MCF 10A (cell line): ENCODE measurements at regions not wholly inside any gene's neighbourhood (a gene's known extent, or its start where the extent isn't known, plus 50 kb on each side); places are given as distances from the start of the nearest gene placed in this dataset.

Experiments used
- BruUV-seq: library from RNA; stranded (reverse); fragments of 400-500 nt; replicated peaks from 2 replicates; lab custom pipeline; 2021; lab: Mats Ljungman, UMichigan
- CTCF ChIA-PET: fragments of 300-600 bp; sonication (Branson Sonifier 250); formaldehyde crosslinking; extraction: SDS; loops from one replicate; lab custom pipeline; 2021; ENCODE audit warnings: antibody characterized with exemption, inconsistent platforms; lab: Yijun Ruan, JAX
- POLR2A ChIA-PET: fragments of 300-600, 350-650 bp; sonication (Branson Sonifier 250); formaldehyde crosslinking; extraction: SDS; loops from one replicate; lab custom pipeline; 2020; ENCODE audit warnings: antibody characterized with exemption, inconsistent platforms; lab: Yijun Ruan, JAX
- DNase-seq: peaks from one replicate; pipeline ENCODE4 v3.0.0-alpha.2; 2018; ENCODE audit not compliant: unreplicated experiment
- H3K27ac Mint-ChIP-seq: one replicate; pipeline ENCODE4 v1.8.0; 2022; ENCODE audit warnings: mild to moderate bottlenecking, low read depth, mixed read lengths; ENCODE audit not compliant: unreplicated experiment
- H3K27me3 Mint-ChIP-seq: one replicate; pipeline ENCODE4 v1.8.0; 2022; ENCODE audit warnings: mixed read lengths; ENCODE audit not compliant: insufficient read depth, unreplicated experiment
- H3K36me3 Mint-ChIP-seq: one replicate; pipeline ENCODE4 v1.8.0; 2022; ENCODE audit warnings: mild to moderate bottlenecking, moderate library complexity, mixed read lengths; ENCODE audit not compliant: insufficient read depth, unreplicated experiment
- H3K4me1 Mint-ChIP-seq: one replicate; pipeline ENCODE4 v1.8.0; 2022; ENCODE audit warnings: mixed read lengths; ENCODE audit not compliant: insufficient read depth, unreplicated experiment
- H3K4me3 Mint-ChIP-seq: one replicate; pipeline ENCODE4 v1.8.0; 2022; ENCODE audit warnings: mild to moderate bottlenecking, moderate library complexity, mixed read lengths; ENCODE audit not compliant: unreplicated experiment
- H3K9me3 Mint-ChIP-seq: one replicate; pipeline ENCODE4 v1.8.0; 2022; ENCODE audit warnings: mixed read lengths; ENCODE audit not compliant: unreplicated experiment
- intact Hi-C: fragments of 100-400 bp; cut with micrococcal nuclease; formaldehyde crosslinking; loops from 2 replicates; pipeline ENCODE4 v1.14.1; 2022
- TF ChIP-seq, protein P1 (sequence below): fragments of 200-600 bp; IDR thresholded peaks from one replicate; pipeline ENCODE4 v1.8.0; 2022; ENCODE audit warnings: antibody characterized with exemption, mild to moderate bottlenecking; ENCODE audit not compliant: unreplicated experiment

DNA sequence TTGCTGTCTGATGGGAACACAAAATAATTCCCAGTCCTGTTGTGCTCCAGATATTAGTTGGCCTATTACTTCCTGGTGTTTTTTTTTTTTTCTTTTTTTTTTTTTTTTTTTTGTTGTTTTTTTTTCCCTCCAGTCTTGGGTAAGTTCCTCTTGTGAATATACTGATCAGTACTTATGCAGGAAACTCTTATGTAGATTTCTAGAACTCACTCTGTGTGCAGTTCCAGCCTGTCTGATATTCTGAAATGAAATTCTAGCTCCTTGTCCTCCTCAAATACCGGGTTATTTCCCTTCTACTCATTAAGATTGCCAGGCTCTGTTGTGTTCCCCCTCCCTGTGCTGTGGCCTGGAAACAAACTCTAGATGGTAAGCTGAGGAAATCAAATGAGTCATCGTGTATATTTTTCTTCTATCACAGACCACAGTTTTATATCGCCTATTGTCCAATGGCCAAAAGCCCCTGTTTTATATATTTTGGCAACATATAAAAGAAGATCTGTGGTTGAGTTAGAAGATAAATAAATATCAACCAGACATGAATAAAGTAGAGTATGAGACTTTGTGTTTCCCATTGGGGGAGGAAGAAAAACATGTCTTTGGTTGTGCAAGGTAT lies 124.3 kb upstream of the UGT8 start:
- no peaks in the 10 kb centered on the region for H3K4me1 Mint-ChIP-seq
- TF ChIP-seq, protein P1, sequence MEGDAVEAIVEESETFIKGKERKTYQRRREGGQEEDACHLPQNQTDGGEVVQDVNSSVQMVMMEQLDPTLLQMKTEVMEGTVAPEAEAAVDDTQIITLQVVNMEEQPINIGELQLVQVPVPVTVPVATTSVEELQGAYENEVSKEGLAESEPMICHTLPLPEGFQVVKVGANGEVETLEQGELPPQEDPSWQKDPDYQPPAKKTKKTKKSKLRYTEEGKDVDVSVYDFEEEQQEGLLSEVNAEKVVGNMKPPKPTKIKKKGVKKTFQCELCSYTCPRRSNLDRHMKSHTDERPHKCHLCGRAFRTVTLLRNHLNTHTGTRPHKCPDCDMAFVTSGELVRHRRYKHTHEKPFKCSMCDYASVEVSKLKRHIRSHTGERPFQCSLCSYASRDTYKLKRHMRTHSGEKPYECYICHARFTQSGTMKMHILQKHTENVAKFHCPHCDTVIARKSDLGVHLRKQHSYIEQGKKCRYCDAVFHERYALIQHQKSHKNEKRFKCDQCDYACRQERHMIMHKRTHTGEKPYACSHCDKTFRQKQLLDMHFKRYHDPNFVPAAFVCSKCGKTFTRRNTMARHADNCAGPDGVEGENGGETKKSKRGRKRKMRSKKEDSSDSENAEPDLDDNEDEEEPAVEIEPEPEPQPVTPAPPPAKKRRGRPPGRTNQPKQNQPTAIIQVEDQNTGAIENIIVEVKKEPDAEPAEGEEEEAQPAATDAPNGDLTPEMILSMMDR: no peak
- BruUV-seq: no TSS peak
- H3K27me3 Mint-ChIP-seq: peaks cover 49% of the 10 kb centered on the region
- H3K36me3 Mint-ChIP-seq: no peaks in the 10 kb centered on the region
- intact Hi-C loops: no loop called here
- H3K4me3 Mint-ChIP-seq: no peak overlapping the region
- H3K9me3 Mint-ChIP-seq: no peaks in the 10 kb centered on the region
- CTCF ChIA-PET: no interaction called here
- no peak overlapping the region for H3K27ac Mint-ChIP-seq
- POLR2A ChIA-PET: no interaction called here
- peak; percentile 21 for DNase-seq

DNA sequence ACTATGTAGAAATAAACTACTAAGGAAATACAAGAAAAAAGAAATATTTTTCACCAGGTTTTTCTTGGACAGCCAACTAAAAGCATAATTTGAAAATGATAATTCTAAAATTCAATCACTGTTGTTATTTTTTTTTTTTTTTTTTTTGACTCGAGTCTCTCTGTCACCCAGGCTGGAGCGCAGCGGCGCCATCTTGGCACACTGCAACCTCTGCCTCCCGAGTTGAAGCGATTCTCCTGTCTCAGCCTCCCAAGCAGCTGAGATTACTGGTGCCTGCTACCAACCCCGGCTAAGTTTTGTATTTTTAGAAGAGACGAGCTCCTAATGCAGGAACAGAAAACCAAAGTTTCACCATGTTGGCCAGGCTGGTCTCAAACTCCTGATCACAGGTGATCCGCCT lies 122.3 kb upstream of the UGT8 start:
- Mint-ChIP-seq H3K4me3 (no peak overlapping the region), H3K27ac (no peak overlapping the region), H3K4me1 (no peaks in the 10 kb centered on the region), H3K27me3 (peaks cover 44% of the 10 kb centered on the region), H3K9me3 (no peaks in the 10 kb centered on the region), H3K36me3 (no peaks in the 10 kb centered on the region)
- ChIA-PET CTCF (no interaction called here), POLR2A (no interaction called here)
- no TSS peak for BruUV-seq
- DNase-seq: no peak
- TF ChIP-seq, protein P1: no peak
- intact Hi-C loops: no loop called here

DNA sequence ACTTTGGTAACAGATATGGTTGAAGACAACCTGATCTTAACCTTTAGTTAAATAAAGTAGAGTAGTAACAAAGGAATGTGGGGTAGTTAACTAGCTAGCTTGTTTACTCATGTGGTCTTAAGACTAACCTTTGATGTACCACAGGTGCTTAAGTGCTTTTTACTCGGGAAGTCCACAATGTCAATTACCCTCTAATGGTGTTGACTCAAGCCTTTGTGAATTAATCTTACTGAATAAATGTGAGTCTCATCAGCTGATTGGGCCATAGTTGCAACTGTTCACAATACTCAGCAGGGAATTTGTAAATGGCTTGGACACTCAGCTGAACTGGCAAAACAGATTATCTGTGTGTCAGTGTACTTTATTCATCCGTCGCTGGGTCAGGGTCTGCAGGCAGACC lies 119.0 kb upstream of the UGT8 start:
- H3K27ac Mint-ChIP-seq: no peak overlapping the region
- CTCF ChIA-PET: no interaction called here
- H3K9me3 Mint-ChIP-seq: no peaks in the 10 kb centered on the region
- intact Hi-C loops: no loop called here
- TF ChIP-seq, protein P1: no peak
- DNase-seq: no peak
- POLR2A ChIA-PET: no interaction called here
- no peaks in the 10 kb centered on the region for H3K4me1 Mint-ChIP-seq
- BruUV-seq: no TSS peak
- H3K27me3 Mint-ChIP-seq: peaks cover 28% of the 10 kb centered on the region
- H3K4me3 Mint-ChIP-seq: no peak overlapping the region
- H3K36me3 Mint-ChIP-seq: no peaks in the 10 kb centered on the region

DNA sequence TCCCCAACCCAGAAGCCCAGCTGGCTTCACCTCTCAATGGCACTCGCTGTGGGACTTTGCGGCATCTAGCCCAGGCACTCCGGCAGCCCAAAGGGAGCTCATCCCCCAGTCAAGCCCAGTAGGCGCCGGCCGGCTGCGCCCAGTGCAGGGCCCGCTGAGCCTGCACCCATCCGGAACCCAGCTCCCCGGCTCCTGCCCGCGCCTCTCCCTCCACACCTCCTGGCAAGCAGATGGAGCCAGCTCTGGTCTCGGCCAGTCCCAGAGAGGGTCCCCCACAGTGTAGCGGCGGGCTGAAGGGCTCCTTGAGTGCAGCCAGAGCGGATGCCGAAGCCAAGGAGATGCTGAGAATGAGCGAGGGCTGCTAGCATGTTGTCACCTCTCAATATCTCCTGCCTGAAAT lies 116.8 kb upstream of the UGT8 start:
- no TSS peak for BruUV-seq
- H3K27ac Mint-ChIP-seq: no peak overlapping the region
- CTCF ChIA-PET: no interaction called here

More for the DNA sequence above, 116.8 kb upstream of the UGT8 start:
- DNase-seq: no peak
- TF ChIP-seq, protein P1: no peak
- Mint-ChIP-seq H3K4me1 (no peaks in the 10 kb centered on the region), H3K9me3 (no peaks in the 10 kb centered on the region), H3K36me3 (no peaks in the 10 kb centered on the region), H3K27me3 (peaks cover 23% of the 10 kb centered on the region), H3K4me3 (no peak overlapping the region)
- POLR2A ChIA-PET: no interaction called here
- intact Hi-C loops: no loop called here
